SK-N-SH treated with all-trans-retinoic acid at 6 μM for 48 hours (cell line): ENCODE measurements at regions not wholly inside any gene's neighbourhood (a gene's known extent, or its start where the extent isn't known, plus 50 kb on each side); places are given as distances from the start of the nearest gene placed in this dataset.

Experiments
- ATAC-seq: fragments of 200-7000 bp; cut with Tn5 transposase; 3 replicates; pipeline ENCODE4 v1.9.1; 2020; ENCODE audit warnings: mild to moderate bottlenecking, moderate library complexity
- ARNTL ChIP-seq: fragments of 450-650 bp; formaldehyde crosslinking; IDR thresholded peaks from 2 replicates; pipeline ENCODE4 v1.5.0; 2020; ENCODE audit warnings: low read depth, mild to moderate bottlenecking, moderate library complexity, borderline replicate concordance
- BACH2 ChIP-seq: fragments of 250-450 bp; sonication (Bioruptor Pico); IDR thresholded peaks from 2 replicates; pipeline ENCODE4 v1.9.0; 2021; ENCODE audit warnings: mild to moderate bottlenecking, borderline replicate concordance
- CREB5 ChIP-seq: fragments of 250-450 bp; sonication (Bioruptor Pico); IDR thresholded peaks from 2 replicates; pipeline ENCODE4 v1.5.1; 2020; ENCODE audit warnings: low read depth, mild to moderate bottlenecking, moderate library complexity
- CSDC2 ChIP-seq: fragments of 250-450 bp; sonication (Bioruptor Pico); IDR thresholded peaks from 2 replicates; pipeline ENCODE4 v1.5.0; 2020; ENCODE audit warnings: mild to moderate bottlenecking, moderate library complexity
- CSRNP3 ChIP-seq: fragments of 250-450 bp; sonication (Bioruptor Pico); IDR thresholded peaks from 2 replicates; pipeline ENCODE4 v1.5.1; 2021; ENCODE audit warnings: mild to moderate bottlenecking, moderate library complexity
- ESRRG ChIP-seq: fragments of 250-450 bp; sonication (Bioruptor Pico); IDR thresholded peaks from 2 replicates; pipeline ENCODE4 v1.6.1; 2021; ENCODE audit warnings: mild to moderate bottlenecking
- GLIS3 ChIP-seq: fragments of 250-450 bp; sonication (Bioruptor Pico); IDR thresholded peaks from 2 replicates; pipeline ENCODE4 v1.5.0; 2020; ENCODE audit warnings: mild to moderate bottlenecking, moderate library complexity
- ISL1 ChIP-seq: fragments of 250-450 bp; sonication (Bioruptor Pico); IDR thresholded peaks from 2 replicates; pipeline ENCODE4 v2.1.2; 2022; ENCODE audit warnings: mild to moderate bottlenecking, moderate library complexity
- POU6F1 ChIP-seq: fragments of 250-450 bp; sonication (Bioruptor Pico); IDR thresholded peaks from 2 replicates; pipeline ENCODE4 v1.8.0; 2021; ENCODE audit warnings: low read depth, mild to moderate bottlenecking, moderate library complexity, borderline replicate concordance
- PPARA ChIP-seq: fragments of 250-450 bp; sonication (Bioruptor Pico); IDR thresholded peaks from 2 replicates; pipeline ENCODE4 v1.5.0; 2020; ENCODE audit warnings: mild to moderate bottlenecking, borderline replicate concordance
- RARB ChIP-seq: fragments of 250-450 bp; sonication (Bioruptor Pico); IDR thresholded peaks from 2 replicates; pipeline ENCODE4 v1.8.0; 2021; ENCODE audit warnings: mild to moderate bottlenecking, moderate library complexity
- TCF4 ChIP-seq: fragments of 250-450 bp; sonication (Bioruptor Pico); IDR thresholded peaks from 2 replicates; pipeline ENCODE4 v1.8.0; 2021; ENCODE audit warnings: mild to moderate bottlenecking, moderate library complexity, borderline replicate concordance
- TOX ChIP-seq: fragments of 250-450 bp; sonication (Bioruptor Pico); IDR thresholded peaks from 2 replicates; pipeline ENCODE4 v1.8.0; 2021; ENCODE audit warnings: mild to moderate bottlenecking, moderate library complexity, borderline replicate concordance
- TSHZ2 ChIP-seq: fragments of 250-450 bp; sonication (Bioruptor Pico); IDR thresholded peaks from 2 replicates; pipeline ENCODE4 v1.5.0; 2020; ENCODE audit warnings: mild to moderate bottlenecking, moderate library complexity
- ZFP3 ChIP-seq: fragments of 250-450 bp; sonication (Bioruptor Pico); IDR thresholded peaks from 2 replicates; pipeline ENCODE4 v1.5.0; 2020; ENCODE audit warnings: mild to moderate bottlenecking, moderate library complexity
- ZFP30 ChIP-seq: fragments of 450-650 bp; formaldehyde crosslinking; IDR thresholded peaks from 2 replicates; pipeline ENCODE4 v1.5.0; 2022; ENCODE audit warnings: mild to moderate bottlenecking, moderate library complexity
- ZNF70 ChIP-seq: fragments of 450-650 bp; formaldehyde crosslinking; IDR thresholded peaks from 2 replicates; pipeline ENCODE4 v1.5.0; 2020; ENCODE audit warnings: mild to moderate bottlenecking, moderate library complexity

GRCh38 chr4:166400270-166400894, 527.3 kb downstream of the TLL1 start:
- ATAC-seq = no peak

GRCh38 chr4:166413356-166413755, 540.3 kb downstream of the TLL1 start:
- TF ChIP-seq CSRNP3 (CRISPR knock-in tag) (no peak), GLIS3 (no peak)
- ATAC-seq = no peak

More at GRCh38 chr4:166400270-166400894, 527.3 kb downstream of the TLL1 start:
- TF ChIP-seq RARB (CRISPR knock-in tag) (no peak), TCF4 (CRISPR knock-in tag) (no peak), POU6F1 (CRISPR knock-in tag) (no peak), ARNTL (CRISPR knock-in tag) (no peak), GLIS3 (no peak), TOX (CRISPR knock-in tag) (no peak)
- TF ChIP-seq, all 23 proteins: peak for 0

- ATAC-seq = no peak
- TF ChIP-seq GLIS3 (no peak), CSDC2 (CRISPR knock-in tag) (no peak)
These were observed 541.4 kb downstream of the TLL1 start for GRCh38 chr4:166414431-166414830.

- no peak for TF ChIP-seq ISL1
- TF ChIP-seq TOX (CRISPR knock-in tag) = no peak
- no peak for TF ChIP-seq ARNTL (CRISPR knock-in tag)
- no peak for TF ChIP-seq ZFP3 (CRISPR knock-in tag)
- TF ChIP-seq TSHZ2 (CRISPR knock-in tag) = no peak
- TF ChIP-seq ZFP30 = no peak
- TF ChIP-seq, all 23 proteins: peak for 0
- no peak for ATAC-seq
These were observed 542.7 kb downstream of the TLL1 start for GRCh38 chr4:166415749-166416148.

- no peak for ATAC-seq
- TF ChIP-seq BACH2 (CRISPR knock-in tag) (no peak), ZNF70 (CRISPR knock-in tag) (no peak), CSRNP3 (CRISPR knock-in tag) (no peak), ESRRG (no peak), CREB5 (CRISPR knock-in tag) (no peak), ZFP30 (no peak), ZFP3 (CRISPR knock-in tag) (no peak), PPARA (CRISPR knock-in tag) (no peak)
- TF ChIP-seq, all 23 proteins: peak for 0
These were observed 548.6 kb downstream of the TLL1 start for GRCh38 chr4:166421556-166422156.
